Astrocyte of the cerebellum (primary cell): ENCODE measurements at regions not wholly inside any gene's neighbourhood (a gene's known extent, or its start where the extent isn't known, plus 50 kb on each side); places are given as distances from the start of the nearest gene placed in this dataset.

Experiments used
- DNase-seq: peaks from one replicate; pipeline ENCODE4 v3.0.0-alpha.2; 2011; ENCODE audit warnings: low read depth
- H3K4me3 ChIP-seq: 2 replicates; pipeline ENCODE4 v1.5.1; 2011; ENCODE audit warnings: mild to moderate bottlenecking, low read depth, low read length, moderate library complexity
- CTCF ChIP-seq: IDR thresholded peaks from 2 replicates; pipeline ENCODE4 v1.5.1; 2012; ENCODE audit warnings: low read length, low read depth, moderate library complexity, mild to moderate bottlenecking; ENCODE audit errors: missing control alignments
- in situ Hi-C: cut with HindIII; loops from 2 replicates; pipeline ENCODE4 v1.10.0; 2017; ENCODE audit warnings: low sequenced_read_pairs

- in situ Hi-C loops: loop anchor here (10.0 kb wide), 1 partner anchor 212 kb away; no protein-coding TSS in a partner anchor
- H3K4me3 ChIP-seq: no peak overlapping the region
- DNase-seq: no peak
- TF ChIP-seq CTCF: no peak
Measured at GRCh38 chr21:39036581-39036980, 146.7 kb downstream of the PSMG1 start.

GRCh38 chr21:39034590-39035536 is 148.4 kb downstream of the PSMG1 start:
- TF ChIP-seq CTCF: no peak
- in situ Hi-C loops: loop anchor here (10.0 kb wide), 1 partner anchor 210 kb away; no protein-coding TSS in a partner anchor
- no peak for DNase-seq
- H3K4me3 ChIP-seq: no peak overlapping the region

GRCh38 chr21:39033878-39034589 is 149.2 kb downstream of the PSMG1 start:
- in situ Hi-C loops: loop anchor here (10.0 kb wide), 1 partner anchor 209 kb away; no protein-coding TSS in a partner anchor
- no peak for TF ChIP-seq CTCF
- no peak overlapping the region for H3K4me3 ChIP-seq
- no peak for DNase-seq

GRCh38 chr21:39029900-39030884 is 153.1 kb downstream of the PSMG1 start:
- DNase-seq: no peak
- no peak overlapping the region for H3K4me3 ChIP-seq
- no peak for TF ChIP-seq CTCF
- in situ Hi-C loops: loop anchor here (5.0 to 10.0 kb wide), 2 partner anchors 92 to 205 kb away; no protein-coding TSS in a partner anchor

- DNase-seq: no peak
- no peak overlapping the region for H3K4me3 ChIP-seq
- in situ Hi-C loops: loop anchor here (5.0 kb wide), 1 partner anchor 93 kb away; no protein-coding TSS in a partner anchor
- no peak for TF ChIP-seq CTCF
Measured at GRCh38 chr21:39029086-39029755, 154.0 kb downstream of the PSMG1 start.
